Sigmoid colon (tissue), 6 donors: ENCODE measurements at regions not wholly inside any gene's neighbourhood (a gene's known extent, or its start where the extent isn't known, plus 50 kb on each side); places are given as distances from the start of the nearest gene placed in this dataset.

Experiments
- DNase-seq: peaks from one replicate; pipeline ENCODE4 v3.0.0-alpha.2; 2019
- H3K27ac ChIP-seq, 4 donors: fragments of 200-600 bp; sonication (generic); one replicate each; pipeline ENCODE4 v1.5.1; 2016 to 2019; ENCODE audit warnings: mild to moderate bottlenecking in 1 of 4
- H3K27me3 ChIP-seq, 3 donors: fragments of 200-600 bp; sonication (generic); one replicate each; pipeline ENCODE4 v1.5.1; 2019; ENCODE audit warnings: mild to moderate bottlenecking in 1 of 3
- H3K36me3 ChIP-seq, 4 donors: fragments of 200-600 bp; sonication (generic); one replicate each; pipeline ENCODE4 v1.5.1; 2016 to 2019
- H3K4me1 ChIP-seq, 4 donors: fragments of 200-600 bp; sonication (generic); one replicate each; pipeline ENCODE4 v1.5.1; 2017 to 2019
- H3K4me3 ChIP-seq, 4 donors: fragments of 200-600 bp; sonication (generic); one replicate each; pipeline ENCODE4 v1.5.1; 2017 to 2019; ENCODE audit warnings: mild to moderate bottlenecking in 2 of 4, moderate library complexity in 1 of 4
- H3K9me3 ChIP-seq, 4 donors: fragments of 200-600 bp in 3 of 4; sonication (generic) in 3 of 4; one replicate each; pipeline versions ENCODE4 v1.5.1 to v1.6.1; 2013 to 2019
- CTCF ChIP-seq, 4 experiments: fragments of 450-650 bp in 3 of 4; fragments of 200-600 bp in 1 of 4; IDR thresholded peaks; one replicate each; pipeline ENCODE4 v1.5.1; 2016 to 2019; ENCODE audit warnings: antibody characterized with exemption in 4 of 4, mild to moderate bottlenecking in 3 of 4, moderate library complexity in 2 of 4
- EP300 ChIP-seq, 4 donors: sonication (generic); formaldehyde crosslinking; IDR thresholded peaks; one replicate each; pipeline ENCODE4 v1.6.1; 2017; ENCODE audit warnings: antibody characterized with exemption in 4 of 4
- POLR2A ChIP-seq, 2 donors: fragments of 450-650 bp; IDR thresholded peaks; one replicate each; pipeline ENCODE4 v1.6.1; 2016; ENCODE audit warnings: antibody characterized with exemption in 2 of 2, mild to moderate bottlenecking in 2 of 2, moderate library complexity in 2 of 2
- POLR2AphosphoS5 ChIP-seq, 4 donors: sonication (generic); formaldehyde crosslinking; IDR thresholded peaks; one replicate each; pipeline ENCODE4 v1.6.1; 2017; ENCODE audit warnings: antibody characterized with exemption in 4 of 4
- WGBS, 2 donors: extraction: QIAGEN DNeasy Blood & Tissue Kit; methylation state at CpG; one replicate each; pipeline ENCODE4 v1.1.7; 2013; 5-methylcytosine and 5-hydroxymethylcytosine counted together
- intact Hi-C: fragments of 100-400 bp; cut with DNase I; formaldehyde crosslinking; loops from one replicate; pipeline ENCODE4 v1.15.1; 2023
- donor health status: healthy with polysubstance abuse.
- donor health status: healthy.

GRCh38 chr6:16876201-16876600 lies 114.9 kb upstream of the ATXN1 start:
- DNase-seq = no peak
- H3K36me3 ChIP-seq = no peaks in the 10 kb centered on the region
- no peaks in the 10 kb centered on the region for H3K27me3 ChIP-seq
- no peak overlapping the region for H3K4me3 ChIP-seq
- no peak for TF ChIP-seq POLR2AphosphoS5 (IDR thresholded peaks at IDR 0.05)
- TF ChIP-seq EP300 (IDR thresholded peaks at IDR 0.05) = no peak
- no peak for TF ChIP-seq CTCF (IDR thresholded peaks at IDR 0.05)
- TF ChIP-seq POLR2A (IDR thresholded peaks at IDR 0.05) = no peak
- no peaks in the 10 kb centered on the region for H3K4me1 ChIP-seq
- H3K27ac ChIP-seq = no peak overlapping the region
- H3K9me3 ChIP-seq = peaks cover 0 to 2% (median 0%) of the 10 kb centered on the region in 4 donors
- 84% methylated on average over 3 of the region's 3 CpGs for WGBS, 2 donors
- intact Hi-C loops = no loop called here

GRCh38 chr6:16873698-16874097 lies 112.4 kb upstream of the ATXN1 start:
- intact Hi-C loops = no loop called here
- no peak overlapping the region for H3K27ac ChIP-seq
- H3K27me3 ChIP-seq = no peaks in the 10 kb centered on the region
- H3K4me3 ChIP-seq = no peak overlapping the region
- no peak for TF ChIP-seq POLR2AphosphoS5 (IDR thresholded peaks at IDR 0.05)
- TF ChIP-seq EP300 (IDR thresholded peaks at IDR 0.05) = no peak
- no peak for TF ChIP-seq CTCF (IDR thresholded peaks at IDR 0.05)
- TF ChIP-seq POLR2A (IDR thresholded peaks at IDR 0.05) = no peak
- peaks cover 0 to 2% (median 0%) of the 10 kb centered on the region in 4 donors for H3K9me3 ChIP-seq
- 56 to 76% methylated on average over 3 of the region's 3 CpGs for WGBS, 2 donors
- H3K4me1 ChIP-seq = no peaks in the 10 kb centered on the region
- DNase-seq = no peak
- no peaks in the 10 kb centered on the region for H3K36me3 ChIP-seq

GRCh38 chr6:16872543-16873235 lies 111.4 kb upstream of the ATXN1 start:
- Histone ChIP-seq H3K27me3 (no peaks in the 10 kb centered on the region), H3K4me1 (no peaks in the 10 kb centered on the region), H3K27ac (no peak overlapping the region), H3K4me3 (no peak overlapping the region), H3K9me3 (no peaks in the 10 kb centered on the region), H3K36me3 (no peaks in the 10 kb centered on the region)
- DNase-seq = no peak
- WGBS, 2 donors = 30 to 41% methylated on average over 6 of the region's 6 CpGs
- intact Hi-C loops = no loop called here
- TF ChIP-seq POLR2AphosphoS5 (IDR thresholded peaks at IDR 0.05) = no peak
- TF ChIP-seq POLR2A (IDR thresholded peaks at IDR 0.05) = no peak
- TF ChIP-seq EP300 (IDR thresholded peaks at IDR 0.05) = no peak

GRCh38 chr6:16871047-16871446 lies 109.8 kb upstream of the ATXN1 start:
- TF ChIP-seq POLR2A (IDR thresholded peaks at IDR 0.05) (no peak), POLR2AphosphoS5 (IDR thresholded peaks at IDR 0.05) (no peak)
- no peaks in the 10 kb centered on the region for H3K9me3 ChIP-seq
- H3K27me3 ChIP-seq = no peaks in the 10 kb centered on the region
- H3K36me3 ChIP-seq = no peaks in the 10 kb centered on the region
- intact Hi-C loops = no loop called here
- no peak overlapping the region for H3K4me3 ChIP-seq
- no peak for DNase-seq
- H3K27ac ChIP-seq = no peak overlapping the region
- H3K4me1 ChIP-seq = no peaks in the 10 kb centered on the region
- WGBS, 2 donors = 91 to 92% methylated on average over 5 of the region's 5 CpGs

GRCh38 chr6:16868968-16869367 lies 107.7 kb upstream of the ATXN1 start:
- TF ChIP-seq POLR2A (IDR thresholded peaks at IDR 0.05) = no peak
- TF ChIP-seq POLR2AphosphoS5 (IDR thresholded peaks at IDR 0.05) = no peak
- no peak for TF ChIP-seq CTCF (IDR thresholded peaks at IDR 0.05)
- TF ChIP-seq EP300 (IDR thresholded peaks at IDR 0.05) = no peak
- DNase-seq = no peak
- H3K4me1 ChIP-seq = no peaks in the 10 kb centered on the region
- no peaks in the 10 kb centered on the region for H3K27me3 ChIP-seq
- H3K4me3 ChIP-seq = no peak overlapping the region
- H3K27ac ChIP-seq = no peak overlapping the region
- no peaks in the 10 kb centered on the region for H3K9me3 ChIP-seq
- 57 to 58% methylated on average over 3 of the region's 3 CpGs for WGBS, 2 donors
- intact Hi-C loops = no loop called here
- no peaks in the 10 kb centered on the region for H3K36me3 ChIP-seq
